DMS153 treated with DMSO at 0.1 percent for 48 hours (cell line): ENCODE measurements at regions not wholly inside any gene's neighbourhood (a gene's known extent, or its start where the extent isn't known, plus 50 kb on each side); places are given as distances from the start of the nearest gene placed in this dataset.
"Not testable (repeated sequence)": the region's sequence is repeated elsewhere in the genome, so short reads cannot be mapped to it uniquely, and the experiment has no call there.

Source experiments
- DNase-seq: peaks from one replicate; lab custom pipeline; 2025; ENCODE audit not compliant: unreplicated experiment; lab: John Stamatoyannopoulos, UW

GRCh38 chr6:112457886-112458285 is 110.8 kb downstream of the RFPL4B start:
- no peak for DNase-seq

- DNase-seq: no peak
Measured at GRCh38 chr6:112459758-112460304, 112.7 kb downstream of the RFPL4B start.

DNA sequence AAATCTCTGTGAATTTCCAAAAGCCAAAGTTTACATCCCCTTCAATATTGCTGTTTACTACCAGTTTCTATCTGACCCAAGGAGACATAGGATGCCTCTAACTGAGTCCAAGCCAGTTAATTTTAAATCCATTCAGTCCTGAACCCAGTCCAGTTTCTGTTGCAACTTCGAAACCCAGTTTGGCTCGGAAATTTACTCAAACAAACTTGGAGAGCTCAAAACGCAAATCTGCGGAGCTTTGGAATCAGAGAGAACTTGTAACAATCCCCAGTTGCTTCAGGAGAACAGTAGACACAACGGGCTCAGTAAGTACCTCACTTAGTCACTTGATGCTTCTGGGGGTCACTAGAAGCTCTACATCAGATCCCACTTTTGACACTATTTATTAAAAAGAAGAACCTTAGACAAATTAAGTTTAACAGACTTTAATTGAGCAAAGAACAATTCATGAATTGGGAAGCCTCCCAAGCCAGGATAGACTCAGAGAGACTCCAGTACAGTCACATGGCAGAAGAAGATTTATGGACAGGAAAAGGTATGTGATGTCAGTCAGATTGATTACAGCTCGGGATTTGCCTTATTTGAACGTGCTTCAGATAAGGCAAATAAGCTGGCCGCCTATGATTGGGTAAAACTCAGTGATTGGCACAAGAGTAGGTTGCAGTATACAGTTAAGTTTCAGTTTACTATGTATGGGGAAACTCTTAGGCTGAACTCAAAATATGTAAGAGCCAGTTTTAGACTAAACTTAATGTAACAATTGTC is 118.0 kb downstream of the RFPL4B start:
- DNase-seq: no peak

DNA sequence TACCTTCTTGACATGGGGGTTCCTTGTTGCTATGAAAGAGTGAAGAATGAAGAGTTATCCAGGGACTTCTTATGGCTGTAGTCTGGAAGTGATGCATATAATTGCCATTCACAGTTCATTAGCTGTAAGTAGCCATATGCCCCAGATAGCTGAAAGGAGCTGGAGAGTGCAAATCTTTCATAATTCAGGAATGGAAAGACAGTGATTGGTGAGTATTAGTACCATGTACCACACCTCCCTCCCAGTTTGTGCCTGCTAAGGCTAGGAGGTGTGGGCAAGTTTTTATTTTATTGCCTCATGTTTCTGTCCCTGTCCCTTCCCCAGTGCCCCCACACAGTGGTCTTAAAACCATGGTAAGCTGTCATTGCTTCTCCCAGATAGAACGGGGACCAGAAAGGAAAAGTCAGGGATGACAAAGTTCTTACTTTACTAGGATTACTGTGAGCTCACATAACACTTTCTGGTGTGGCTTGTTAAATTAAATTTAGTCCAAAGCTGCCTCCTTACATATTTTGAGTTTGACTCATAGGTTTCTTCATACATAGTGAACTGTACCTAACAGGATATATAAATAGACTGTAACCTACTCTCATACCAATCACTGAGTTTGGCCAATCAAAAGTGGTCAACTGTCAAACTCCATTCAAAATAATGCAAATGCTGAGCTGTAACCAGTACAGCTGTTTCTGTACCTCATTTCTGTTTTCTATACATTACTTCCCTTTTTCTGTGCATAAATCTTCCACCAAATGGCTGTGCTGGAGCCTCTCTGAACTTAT is 119.4 kb downstream of the RFPL4B start:
- DNase-seq: no peak

DNA sequence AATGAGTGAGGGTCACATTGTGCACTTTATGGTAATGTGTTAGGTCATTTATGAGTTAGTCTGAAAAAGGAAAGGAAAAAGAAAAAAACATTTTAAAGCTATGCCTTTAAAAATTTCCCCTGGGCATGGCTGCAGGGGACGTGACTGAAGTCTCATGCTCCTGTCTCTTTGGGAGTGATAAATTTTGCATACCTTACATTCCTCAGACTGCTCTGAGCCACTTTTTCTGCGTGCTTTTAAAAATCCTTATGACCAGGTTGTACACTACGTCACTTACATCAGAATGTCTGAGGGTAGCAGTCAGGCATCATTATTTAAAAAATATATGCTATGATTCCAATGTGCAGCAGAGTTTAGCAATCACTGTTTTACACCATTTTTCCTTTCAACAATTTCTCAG is 121.2 kb downstream of the RFPL4B start:
- no peak for DNase-seq

DNA sequence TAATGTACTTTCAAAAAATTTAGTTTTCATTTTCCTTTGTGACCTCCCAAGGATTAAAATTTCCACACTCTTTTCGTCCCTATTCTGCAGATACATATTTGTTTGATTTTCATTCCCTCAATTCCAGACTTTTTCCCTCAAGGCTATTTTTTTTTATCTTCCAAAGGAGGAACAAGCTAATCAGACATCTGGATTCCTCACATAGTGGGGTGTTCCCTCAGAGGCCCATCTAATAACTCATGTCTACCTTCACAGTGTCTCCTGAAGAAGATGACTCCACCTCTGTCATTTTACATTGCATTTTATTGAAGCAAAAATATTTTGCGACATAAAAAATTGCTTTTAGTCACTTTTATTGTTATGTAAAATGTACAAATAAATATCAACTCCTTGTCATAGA is 122.2 kb downstream of the RFPL4B start:
- no peak for DNase-seq

GRCh38 chr6:112470376-112470775 is 123.2 kb downstream of the RFPL4B start:
- DNase-seq: no peak

DNA sequence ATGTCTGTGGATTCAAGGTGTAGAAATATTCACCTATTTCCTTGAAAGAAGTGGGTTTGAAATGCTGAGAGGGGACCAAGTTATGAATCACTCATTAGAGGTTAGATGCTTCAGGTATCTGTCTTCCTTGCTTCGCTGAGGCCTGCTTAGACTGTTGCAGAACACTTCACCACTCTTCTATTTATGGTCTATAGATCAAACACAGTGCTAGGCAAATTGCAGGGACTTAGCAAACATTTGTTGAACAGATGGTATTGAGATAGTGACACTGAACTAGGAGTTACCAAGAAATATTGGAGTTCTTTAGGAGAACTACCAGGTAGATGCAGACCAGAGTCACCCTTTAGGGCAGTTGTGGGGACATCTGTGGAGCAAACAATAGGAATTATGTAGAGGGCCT is 123.8 kb downstream of the RFPL4B start:
- DNase-seq: no peak

DNA sequence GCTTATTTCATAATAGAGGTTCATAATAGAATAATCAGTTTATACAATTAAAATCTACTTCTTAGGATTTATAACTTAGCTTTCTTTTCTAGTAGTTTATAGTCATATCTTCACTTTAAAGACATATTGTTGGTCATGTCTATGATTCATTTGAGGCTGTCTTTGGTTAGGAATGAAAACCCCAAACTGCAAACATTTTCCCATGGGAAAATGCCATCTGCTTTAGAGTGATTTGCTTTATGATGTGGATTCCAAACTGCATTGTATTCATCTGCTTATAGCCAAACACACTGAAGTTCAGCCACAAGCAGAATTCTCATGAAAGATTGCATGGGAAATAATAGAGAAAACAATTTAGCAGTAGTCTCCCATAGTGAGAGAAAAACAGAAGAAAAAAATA is 128.0 kb downstream of the RFPL4B start:
- DNase-seq: no peak

- DNase-seq: no peak
Measured at GRCh38 chr6:112477125-112477524, 130.0 kb downstream of the RFPL4B start.

DNA sequence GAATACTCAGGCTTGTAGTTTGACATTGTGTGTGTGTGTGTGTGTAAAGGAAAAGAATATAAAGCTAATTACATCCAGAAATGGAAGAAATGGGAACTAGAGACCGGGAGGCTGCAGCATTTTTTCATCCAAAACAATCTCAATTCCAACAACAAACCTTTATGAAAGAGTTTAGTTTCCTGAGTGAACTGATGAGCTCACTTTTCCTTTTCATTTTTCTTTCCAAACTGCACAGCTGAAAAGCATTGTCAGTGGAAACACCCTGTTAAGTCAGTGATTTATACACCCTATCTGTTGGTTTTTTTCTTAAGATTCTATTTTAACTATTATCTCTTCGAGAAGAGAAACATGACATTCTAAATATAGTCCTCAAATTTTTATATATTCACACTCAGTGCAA is 130.9 kb downstream of the RFPL4B start:
- no peak for DNase-seq

DNA sequence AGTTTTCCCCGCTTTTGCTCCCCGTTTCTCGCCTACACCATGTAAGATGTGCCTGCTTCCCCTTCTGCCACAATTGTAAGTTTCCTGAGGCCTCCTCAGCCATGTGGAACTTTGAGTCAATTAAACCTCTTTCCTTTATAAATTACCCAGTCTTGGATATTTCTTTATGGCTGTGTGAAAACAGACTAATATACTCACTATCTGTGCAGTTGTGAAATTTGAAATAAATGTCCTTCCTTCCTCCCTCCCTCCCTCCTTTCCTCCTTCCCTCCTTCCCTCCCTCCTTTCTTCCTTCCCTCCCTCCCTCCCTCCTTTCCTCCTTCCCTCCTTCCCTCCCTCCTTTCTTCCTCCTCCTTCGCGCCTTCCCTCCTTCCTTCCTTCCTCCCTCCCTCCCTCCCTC is 132.8 kb downstream of the RFPL4B start:
- not testable (repeated sequence) for DNase-seq

GRCh38 chr6:112480553-112480952 is 133.4 kb downstream of the RFPL4B start:
- DNase-seq: no peak

GRCh38 chr6:112481211-112481610 is 134.1 kb downstream of the RFPL4B start:
- no peak for DNase-seq

GRCh38 chr6:112482373-112482772 is 135.2 kb downstream of the RFPL4B start:
- no peak for DNase-seq

- no peak for DNase-seq
Measured at GRCh38 chr6:112485120-112485826, 138.1 kb downstream of the RFPL4B start.

DNA sequence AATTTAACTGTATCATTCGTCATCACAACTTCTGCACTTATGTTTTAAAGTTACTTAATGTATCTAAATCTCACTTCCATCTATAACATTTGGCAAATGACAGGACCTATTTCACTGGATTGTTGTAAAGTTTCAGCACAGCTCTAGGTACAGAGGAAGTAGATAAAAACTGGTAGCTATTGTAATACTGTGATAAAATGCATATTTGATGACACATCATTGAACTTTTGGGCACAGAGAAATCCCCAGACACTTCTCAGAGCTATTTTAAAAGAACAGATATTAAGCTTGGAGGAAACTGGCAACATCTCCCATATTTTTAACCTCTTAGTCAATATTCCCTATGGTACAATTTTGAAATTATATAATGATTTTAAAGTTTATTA is 138.7 kb downstream of the RFPL4B start:
- DNase-seq: no peak

DNA sequence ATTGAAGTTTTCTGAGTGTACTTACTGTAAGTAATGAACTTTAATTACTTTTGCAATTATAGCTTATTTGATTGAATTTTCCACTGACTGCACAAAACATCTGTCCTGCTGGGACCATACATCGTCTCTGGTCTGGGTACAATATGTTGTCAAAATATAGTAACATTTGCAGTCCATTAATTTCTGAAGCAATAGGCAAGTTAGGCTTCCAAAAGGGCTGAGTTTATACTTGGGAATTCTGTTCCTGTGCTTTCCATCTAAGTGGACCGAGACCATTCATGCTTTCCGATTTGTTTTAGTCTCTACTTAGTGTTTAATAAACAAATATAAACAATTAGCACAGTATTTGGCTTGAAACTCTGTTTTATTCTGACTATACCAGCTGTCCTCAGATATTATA is 139.3 kb downstream of the RFPL4B start:
- DNase-seq: no peak

DNA sequence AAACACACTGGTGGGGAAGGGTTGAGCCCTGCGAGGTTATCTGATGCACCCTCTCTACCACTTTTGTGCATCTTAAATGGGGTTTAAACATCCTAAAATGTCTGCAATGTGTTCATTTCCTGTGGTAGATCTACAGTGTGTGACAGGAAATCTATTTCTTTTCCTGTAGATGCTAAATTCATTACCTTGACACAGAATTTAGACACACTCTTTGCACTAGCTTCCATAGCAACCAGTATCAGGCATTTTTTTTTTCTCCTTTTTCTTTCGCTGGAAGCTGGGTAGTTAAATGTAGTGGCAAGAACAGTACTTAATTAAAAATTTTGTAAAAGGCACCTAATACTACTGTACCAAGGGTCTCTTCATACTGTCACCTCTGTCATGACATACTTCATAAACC is 141.1 kb downstream of the RFPL4B start:
- DNase-seq: no peak

- no peak for DNase-seq
Measured at GRCh38 chr6:112501705-112502104, 154.6 kb downstream of the RFPL4B start.

DNA sequence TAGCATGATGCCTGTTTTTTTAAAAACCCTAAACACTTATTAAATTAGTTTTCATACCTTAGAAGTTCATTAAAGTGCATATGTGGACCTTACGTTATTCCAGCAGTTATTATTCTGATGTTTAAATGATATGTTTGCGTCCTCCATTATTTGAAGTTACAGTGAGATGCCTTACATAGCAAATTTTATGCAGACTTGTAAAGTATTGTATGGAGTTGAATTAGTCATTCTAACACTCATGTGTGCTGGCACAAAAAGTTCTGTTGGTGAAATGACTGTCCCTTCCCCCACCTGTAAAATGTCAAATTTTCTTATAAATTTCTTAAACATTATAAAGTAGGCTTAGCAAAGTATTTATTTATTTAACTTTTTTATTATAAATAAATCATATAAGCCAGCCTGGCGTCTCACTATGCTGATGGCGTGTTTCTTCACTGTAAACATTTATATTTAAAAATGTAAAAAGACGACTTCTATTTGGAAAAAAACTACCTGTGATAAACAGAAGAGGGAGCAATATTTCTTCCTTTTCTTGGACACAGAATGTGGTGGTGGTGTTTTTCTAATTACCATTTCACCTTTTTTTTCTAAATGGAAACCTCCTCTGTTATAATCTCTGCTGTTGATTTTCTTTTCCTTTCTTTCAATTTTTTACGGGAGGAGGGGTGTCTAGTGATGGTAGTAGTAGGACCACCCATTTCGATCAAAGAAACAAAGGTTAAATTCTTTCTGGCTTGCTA is 155.4 kb downstream of the RFPL4B start:
- no peak for DNase-seq
